HCT116 (cell line): ENCODE measurements at regions not wholly inside any gene's neighbourhood (a gene's known extent, or its start where the extent isn't known, plus 50 kb on each side); places are given as distances from the start of the nearest gene placed in this dataset.

Source experiments
- ATAC-seq: fragments of 200-7000 bp; cut with Tn5 transposase; 2 replicates; pipeline ENCODE4 v1.9.1; 2020; ENCODE audit warnings: mild to moderate bottlenecking, moderate library complexity
- BruUV-seq: library from RNA; stranded (reverse); fragments of 400-500 nt; replicated peaks from 2 replicates; lab custom pipeline; 2021; lab: Mats Ljungman, UMichigan
- CTCF ChIA-PET: fragments of 300-600 bp; sonication (Branson Sonifier 250); formaldehyde crosslinking; loops from one replicate; lab custom pipeline; 2021; ENCODE audit warnings: antibody characterized with exemption; lab: Charles Lee
- POLR2A ChIA-PET: fragments of 300-600, 350-600 bp; sonication (Branson Sonifier 250); formaldehyde crosslinking; loops from one replicate; lab custom pipeline; 2021; ENCODE audit warnings: antibody characterized with exemption; lab: Charles Lee
- RAD21 ChIA-PET, 2 experiments: fragments of 300-600 bp; sonication (Branson Sonifier 250); formaldehyde crosslinking; loops; one replicate each; lab custom pipeline; 2023; ENCODE audit warnings: low total read pairs in 2 of 2; ENCODE audit not compliant: uncharacterized antibody in 2 of 2, unreplicated experiment in 2 of 2, low non-redundant PET in 1 of 2; lab: Charles Lee
- DNase-seq: peaks from one replicate; pipeline ENCODE4 v3.0.0-alpha.2; 2010; ENCODE audit warnings: low read depth, low spot score
- H2AFZ ChIP-seq: fragments of 200-600 bp; shearing (Covaris generic), sonication (generic); 2 replicates; pipeline ENCODE4 v1.6.1; 2017; ENCODE audit warnings: low read depth, mixed run types, mixed read lengths, antibody characterized with exemption, low read length; ENCODE audit not compliant: poor library complexity, severe bottlenecking
- H3K27ac ChIP-seq: 2 replicates; pipeline ENCODE4 v1.5.1; 2012; ENCODE audit warnings: low read depth, low read length
- H3K27me3 ChIP-seq: fragments of 200-600 bp; sonication (generic); 2 replicates; pipeline ENCODE4 v1.6.1; 2016; ENCODE audit warnings: mixed run types, low read length, mixed read lengths; ENCODE audit not compliant: insufficient read depth
- H3K36me3 ChIP-seq, 2 experiments: fragments of 200-500 bp in 1 of 2; fragments of 200-600 bp in 1 of 2; sonication (Bioruptor generic) in 1 of 2; sonication (generic) in 1 of 2; 2 replicates each; pipeline versions ENCODE4 v1.5.1 to v1.6.1; 2014 to 2016; ENCODE audit warnings: low read length in 2 of 2, inconsistent platforms in 1 of 2, mixed read lengths in 1 of 2, mixed run types in 1 of 2; ENCODE audit not compliant: insufficient read depth in 2 of 2, control insufficient read depth in 1 of 2
- H3K4me1 ChIP-seq, 2 experiments: fragments of 200-600 bp in 1 of 2; sonication (generic) in 1 of 2; 2 replicates each; pipeline versions ENCODE4 v1.5.1 to v1.6.1; 2012 to 2017; ENCODE audit warnings: low read length in 2 of 2, inconsistent platforms in 1 of 2, mild to moderate bottlenecking in 1 of 2, mixed read lengths in 1 of 2, mixed run types in 1 of 2, moderate library complexity in 1 of 2; ENCODE audit not compliant: insufficient read depth in 2 of 2, control insufficient read depth in 1 of 2
- H3K4me2 ChIP-seq: fragments of 200-600 bp; sonication (generic); 2 replicates; pipeline ENCODE4 v1.6.1; 2017; ENCODE audit warnings: mixed run types, low read length, mixed read lengths
- H3K4me3 ChIP-seq, 2 experiments: fragments of 200-600 bp in 1 of 2; sonication (generic) in 1 of 2; replicated peaks in 1 of 2; 2 replicates each; pipeline ENCODE4 v1.5.1; 2011 to 2016; ENCODE audit warnings: low read length in 2 of 2, control low read depth in 1 of 2, low read depth in 1 of 2, mild to moderate bottlenecking in 1 of 2, mixed read lengths in 1 of 2, mixed run types in 1 of 2
- H3K79me2 ChIP-seq: fragments of 200-600 bp; sonication (generic); 2 replicates; pipeline ENCODE4 v1.6.1; 2017; ENCODE audit warnings: mild to moderate bottlenecking, mixed run types, low read length, moderate library complexity, mixed read lengths; ENCODE audit not compliant: insufficient read depth
- H3K9ac ChIP-seq: fragments of 200-600 bp; sonication (generic); 2 replicates; pipeline ENCODE4 v1.6.1; 2016; ENCODE audit warnings: low read length, mixed read lengths
- H3K9me2 ChIP-seq: fragments of 200-600 bp; sonication (generic), shearing (Covaris generic); 2 replicates; pipeline ENCODE4 v1.6.1; 2017; ENCODE audit warnings: mixed run types, mild to moderate bottlenecking, moderate library complexity; ENCODE audit not compliant: insufficient read depth
- H3K9me3 ChIP-seq, 2 experiments: fragments of 200-500 bp in 1 of 2; fragments of 200-600 bp in 1 of 2; sonication (Bioruptor generic) in 1 of 2; sonication (generic) in 1 of 2; 2 replicates each; pipeline ENCODE4 v1.6.1; 2014 to 2017; ENCODE audit warnings: low read length in 2 of 2, mixed read lengths in 2 of 2, inconsistent platforms in 1 of 2, low read depth in 1 of 2, mild to moderate bottlenecking in 1 of 2, mixed run types in 1 of 2, moderate library complexity in 1 of 2; ENCODE audit not compliant: control insufficient read depth in 1 of 2, insufficient read depth in 1 of 2
- H4K20me1 ChIP-seq: fragments of 200-600 bp; sonication (generic), shearing (Covaris generic); 2 replicates; pipeline ENCODE4 v1.6.1; 2017; ENCODE audit warnings: mixed run types, mild to moderate bottlenecking, moderate library complexity; ENCODE audit not compliant: insufficient read depth
- CBX3 ChIP-seq: IDR thresholded peaks from 2 replicates; pipeline ENCODE4 v1.6.1; 2012; ENCODE audit warnings: low read depth
- CEBPB ChIP-seq: IDR thresholded peaks from 2 replicates; pipeline ENCODE4 v1.6.1; 2012; ENCODE audit warnings: low read depth
- CTCF ChIP-seq, 3 experiments: fragments of 200-600 bp in 1 of 3; sonication (generic) in 1 of 3; IDR thresholded peaks in 2 of 3; conservative IDR thresholded peaks in 1 of 3; 2 replicates each; pipeline ENCODE4 v1.5.1; 2012 to 2017; ENCODE audit warnings: low read depth in 2 of 3, low read length in 2 of 3, antibody characterized with exemption in 1 of 3, borderline replicate concordance in 1 of 3, control low read depth in 1 of 3, mild to moderate bottlenecking in 1 of 3, mixed read lengths in 1 of 3, mixed run types in 1 of 3, moderate library complexity in 1 of 3; ENCODE audit not compliant: insufficient read depth in 1 of 3
- EGR1 ChIP-seq: IDR thresholded peaks from 2 replicates; pipeline ENCODE4 v1.6.1; 2012; ENCODE audit warnings: low read depth
- EZH2phosphoT487 ChIP-seq: fragments of 200-600 bp; IDR thresholded peaks from 2 replicates; pipeline ENCODE4 v1.6.1; 2018; ENCODE audit warnings: antibody characterized with exemption, borderline replicate concordance
- JUND ChIP-seq: IDR thresholded peaks from 2 replicates; pipeline ENCODE4 v1.6.1; 2012
- MAX ChIP-seq: IDR thresholded peaks from 2 replicates; pipeline ENCODE4 v1.6.1; 2012
- POLR2AphosphoS5 ChIP-seq: IDR thresholded peaks from 2 replicates; pipeline ENCODE4 v1.6.1; 2011; ENCODE audit warnings: mild to moderate bottlenecking, low read depth, low read length, moderate library complexity
- RAD21 ChIP-seq: IDR thresholded peaks from 2 replicates; pipeline ENCODE4 v1.6.1; 2012; ENCODE audit warnings: low read depth, mild to moderate bottlenecking
- REST ChIP-seq: IDR thresholded peaks from 2 replicates; pipeline ENCODE4 v1.6.1; 2012; ENCODE audit warnings: low read depth
- SIN3A ChIP-seq: IDR thresholded peaks from 2 replicates; pipeline ENCODE4 v1.6.1; 2012; ENCODE audit warnings: low read depth
- SP1 ChIP-seq: IDR thresholded peaks from 2 replicates; pipeline ENCODE4 v1.6.1; 2012; ENCODE audit warnings: low read depth
- SRF ChIP-seq: IDR thresholded peaks from 2 replicates; pipeline ENCODE4 v1.6.1; 2012; ENCODE audit warnings: low read depth
- YY1 ChIP-seq: IDR thresholded peaks from 2 replicates; pipeline ENCODE4 v1.6.1; 2011; ENCODE audit warnings: low read length, low read depth, moderate library complexity, mild to moderate bottlenecking; ENCODE audit not compliant: insufficient replicate concordance; ENCODE audit errors: extremely low read depth
- ZBTB33 ChIP-seq: IDR thresholded peaks from 2 replicates; pipeline ENCODE4 v1.6.1; 2011; ENCODE audit warnings: mild to moderate bottlenecking, low read length, moderate library complexity; ENCODE audit not compliant: insufficient replicate concordance; ENCODE audit errors: extremely low read depth
- ZNF274 ChIP-seq: fragments of 200-500 bp; sonication (Bioruptor generic); IDR thresholded peaks from 2 replicates; pipeline ENCODE4 v1.6.1; 2014; ENCODE audit warnings: mild to moderate bottlenecking, low read depth, low read length, inconsistent platforms
- intact Hi-C: fragments of 100-400 bp; cut with micrococcal nuclease; formaldehyde crosslinking; loops from 2 replicates; pipeline ENCODE4 v1.10.0; 2022

- no peak for TF ChIP-seq SIN3A
- TF ChIP-seq YY1, result no peak
- no peak for TF ChIP-seq EZH2phosphoT487
- no peak for TF ChIP-seq CEBPB
- TF ChIP-seq CBX3, result no peak
- no peak for TF ChIP-seq RAD21
- TF ChIP-seq CTCF (IDR thresholded peaks at IDR 0.05 in 2 of 3, conservative IDR thresholded peaks at IDR 0.05 in 1 of 3; ENCODE audit: borderline replicate concordance in 1 of 3, insufficient read depth in 1 of 3, low read depth in 2 of 3, low read length in 2 of 3), result no peak
- TF ChIP-seq SP1, result no peak
- TF ChIP-seq SRF, result no peak
- no peak for TF ChIP-seq EGR1
- no peak for TF ChIP-seq MAX
- no peak for TF ChIP-seq POLR2AphosphoS5
- no peak for TF ChIP-seq ZBTB33
- no peak for TF ChIP-seq REST
- no peak for TF ChIP-seq JUND
- TF ChIP-seq ZNF274, result no peak
- Histone ChIP-seq H3K9ac (no peak overlapping the region), H3K4me3 (no peak overlapping the region), H3K27me3 (no peaks in the 10 kb centered on the region), H3K9me2 (no peaks in the 10 kb centered on the region), H2AFZ (no peak overlapping the region), H3K9me3 (peaks cover 4 to 7% of the 10 kb centered on the region in 2 experiments; a peak in 1 of 4 replicates), H3K27ac (no peak overlapping the region), H3K4me1 (no peaks in the 10 kb centered on the region), H3K4me2 (no peak overlapping the region), H4K20me1 (no peaks in the 10 kb centered on the region), H3K36me3 (no peaks in the 10 kb centered on the region), H3K79me2 (no peaks in the 10 kb centered on the region)
- ATAC-seq (no peak), DNase-seq (no peak)
- ChIA-PET CTCF (no interaction called here), RAD21 (no interaction called here), POLR2A (no interaction called here)
- intact Hi-C loops, result loop anchor here (5.0 kb wide), 1 partner anchor 1068 kb away; no protein-coding TSS in a partner anchor
- no TSS peak for BruUV-seq
Measured at GRCh38 chr9:80934095-80934494, 755.3 kb downstream of the TLE1 start.
